BLaER1 (cell line): ENCODE measurements at regions not wholly inside any gene's neighbourhood (a gene's known extent, or its start where the extent isn't known, plus 50 kb on each side); places are given as distances from the start of the nearest gene placed in this dataset.

ENCODE experiments used
- H3K27ac ChIP-seq: shearing (Covaris generic); formaldehyde crosslinking; 2 replicates; pipeline ENCODE4 v1.8.1; 2022
- H3K27me3 ChIP-seq: shearing (Covaris generic); formaldehyde crosslinking; 2 replicates; pipeline ENCODE4 v1.8.1; 2022
- H3K36me3 ChIP-seq: shearing (Covaris generic); formaldehyde crosslinking; 2 replicates; pipeline ENCODE4 v1.8.1; 2022
- H3K4me1 ChIP-seq: shearing (Covaris generic); formaldehyde crosslinking; 2 replicates; pipeline ENCODE4 v1.8.1; 2022
- H3K4me2 ChIP-seq: shearing (Covaris generic); formaldehyde crosslinking; 2 replicates; pipeline ENCODE4 v1.8.1; 2022
- H3K4me3 ChIP-seq: shearing (Covaris generic); formaldehyde crosslinking; 2 replicates; pipeline ENCODE4 v1.8.1; 2022
- H3K9ac ChIP-seq: shearing (Covaris generic); formaldehyde crosslinking; 2 replicates; pipeline ENCODE4 v1.8.1; 2022
- H3K9me3 ChIP-seq: shearing (Covaris generic); formaldehyde crosslinking; 2 replicates; pipeline ENCODE4 v1.8.1; 2022
- H4K20me1 ChIP-seq: shearing (Covaris generic); formaldehyde crosslinking; 2 replicates; pipeline ENCODE4 v1.8.1; 2022
- Cebpa-rat ChIP-seq: shearing (Covaris generic); IDR thresholded peaks from 2 replicates; pipeline ENCODE4 v1.8.1; 2022

- Histone ChIP-seq H3K27ac (no peak overlapping the region), H3K4me3 (no peak overlapping the region), H3K4me2 (no peak overlapping the region), H3K27me3 (no peaks in the 10 kb centered on the region), H3K9me3 (peaks cover 15% of the 10 kb centered on the region), H4K20me1 (no peaks in the 10 kb centered on the region), H3K36me3 (no peaks in the 10 kb centered on the region), H3K9ac (no peak overlapping the region), H3K4me1 (no peaks in the 10 kb centered on the region)
- no peak for TF ChIP-seq Cebpa-rat
Measured at GRCh38 chr14:56379956-56380355, 199.6 kb upstream of the TMEM260 start.

DNA sequence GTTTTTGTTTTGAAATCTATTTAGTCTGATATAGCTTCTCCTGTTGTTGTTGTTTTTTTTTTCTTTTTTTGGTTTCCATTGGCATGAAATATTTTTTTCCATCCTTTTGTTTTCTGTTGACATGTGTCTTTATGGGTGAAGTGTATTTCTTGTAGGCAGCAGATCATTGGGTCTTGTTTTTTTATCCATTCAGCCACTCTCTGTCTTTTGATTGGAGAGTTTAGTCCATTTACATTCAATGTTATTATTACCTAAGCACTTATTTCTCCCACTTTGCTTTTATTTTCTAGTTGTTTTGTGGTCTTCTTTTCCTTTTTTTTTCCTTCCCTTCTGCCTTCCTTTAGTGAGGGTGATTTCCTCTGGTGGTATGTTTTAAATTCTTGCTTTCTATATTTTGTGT is 193.6 kb upstream of the TMEM260 start:
- no peak for TF ChIP-seq Cebpa-rat
- H3K9ac ChIP-seq, result no peak overlapping the region
- no peak overlapping the region for H3K4me2 ChIP-seq
- no peaks in the 10 kb centered on the region for H4K20me1 ChIP-seq
- H3K27me3 ChIP-seq, result no peaks in the 10 kb centered on the region
- H3K36me3 ChIP-seq, result no peaks in the 10 kb centered on the region
- no peaks in the 10 kb centered on the region for H3K4me1 ChIP-seq
- peaks cover 36% of the 10 kb centered on the region for H3K9me3 ChIP-seq
- no peak overlapping the region for H3K4me3 ChIP-seq
- no peak overlapping the region for H3K27ac ChIP-seq

DNA sequence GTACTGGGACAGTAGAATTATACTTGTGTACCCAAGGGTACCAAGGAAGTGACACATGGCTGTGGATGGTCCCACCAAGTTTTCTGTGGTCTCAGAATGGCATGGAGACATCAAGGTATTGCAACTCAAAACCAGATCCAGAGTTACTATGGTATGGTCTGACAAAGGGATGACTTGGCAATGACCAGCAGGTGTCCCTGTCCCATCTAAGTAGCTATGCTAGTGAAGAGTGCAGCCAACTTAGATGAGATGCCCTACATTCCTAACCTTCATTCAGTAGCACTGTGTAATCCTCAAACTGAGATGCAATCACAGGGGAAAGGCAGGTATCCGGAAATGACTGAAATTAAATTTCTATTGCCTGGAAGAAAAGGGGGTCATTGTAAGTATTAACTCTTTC is 188.7 kb upstream of the TMEM260 start:
- no peaks in the 10 kb centered on the region for H3K4me1 ChIP-seq

DNA sequence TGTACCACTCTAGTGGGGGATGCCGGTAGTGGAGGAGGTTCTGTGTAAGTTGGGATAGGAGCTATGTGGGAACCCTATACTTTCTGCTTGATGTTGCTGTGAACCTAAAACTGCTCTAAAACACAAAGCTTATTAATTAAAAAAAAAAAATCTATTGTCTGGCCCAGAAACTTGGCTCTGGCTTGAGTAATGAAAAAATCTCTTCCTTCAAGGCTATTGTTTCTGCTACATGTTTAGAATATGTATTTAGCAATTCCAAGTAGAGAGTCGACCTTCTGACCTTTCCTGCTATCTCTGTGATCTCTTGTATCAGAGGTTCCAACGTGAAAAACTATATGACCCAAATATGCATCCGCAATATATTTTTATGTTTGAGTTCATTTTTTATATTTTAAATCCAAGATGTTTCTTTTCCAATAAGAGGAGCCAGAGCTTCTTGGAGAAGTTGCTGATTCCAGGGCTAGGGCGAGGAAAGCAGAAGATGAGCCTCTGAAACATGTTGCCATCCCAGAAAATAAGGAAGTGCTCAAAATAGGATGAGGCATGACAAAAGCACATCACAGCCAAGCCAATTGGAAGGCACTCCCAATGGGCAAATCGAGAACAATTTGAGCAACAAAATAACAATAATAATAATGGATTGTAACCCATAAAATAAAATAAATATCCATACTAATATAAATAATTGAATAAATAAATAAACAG is 184.6 kb upstream of the TMEM260 start:
- H3K4me1 ChIP-seq, result no peaks in the 10 kb centered on the region
- no peaks in the 10 kb centered on the region for H3K27me3 ChIP-seq
- H3K4me2 ChIP-seq, result no peak overlapping the region
- no peaks in the 10 kb centered on the region for H3K36me3 ChIP-seq
- H3K9ac ChIP-seq, result no peak overlapping the region
- no peaks in the 10 kb centered on the region for H4K20me1 ChIP-seq
- no peaks in the 10 kb centered on the region; the same call in 1 of the 2 replicates for H3K9me3 ChIP-seq
- no peak for TF ChIP-seq Cebpa-rat
- H3K27ac ChIP-seq, result no peak overlapping the region
- H3K4me3 ChIP-seq, result no peak overlapping the region

More for the DNA sequence above, 188.7 kb upstream of the TMEM260 start:
- Histone ChIP-seq H3K4me2 (no peak overlapping the region), H3K9me3 (peaks cover 17% of the 10 kb centered on the region; the same call in 1 of the 2 replicates), H3K4me3 (no peak overlapping the region), H4K20me1 (no peaks in the 10 kb centered on the region), H3K27me3 (no peaks in the 10 kb centered on the region), H3K36me3 (no peaks in the 10 kb centered on the region), H3K27ac (no peak overlapping the region), H3K9ac (no peak overlapping the region)
- TF ChIP-seq Cebpa-rat, result no peak

- TF ChIP-seq Cebpa-rat, result no peak
- H4K20me1 ChIP-seq, result no peaks in the 10 kb centered on the region
- no peaks in the 10 kb centered on the region; the same call in 1 of the 2 replicates for H3K36me3 ChIP-seq
- H3K4me2 ChIP-seq, result no peak overlapping the region
- peaks cover 24% of the 10 kb centered on the region for H3K9me3 ChIP-seq
- no peak overlapping the region for H3K4me3 ChIP-seq
- H3K4me1 ChIP-seq, result no peaks in the 10 kb centered on the region; the same call in 1 of the 2 replicates
- no peaks in the 10 kb centered on the region for H3K27me3 ChIP-seq
- H3K27ac ChIP-seq, result no peak overlapping the region
- no peak overlapping the region for H3K9ac ChIP-seq
Measured at GRCh38 chr14:56400109-56400825, 179.3 kb upstream of the TMEM260 start.

- no peak for TF ChIP-seq Cebpa-rat
- peak overlapping the region; percentile 34; the same call in 1 of the 2 replicates for H3K4me3 ChIP-seq
- H3K4me1 ChIP-seq, result peaks cover 64% of the 10 kb centered on the region
- H3K27ac ChIP-seq, result peak overlapping the region; percentile 53; the same call in 1 of the 2 replicates
- H3K27me3 ChIP-seq, result no peaks in the 10 kb centered on the region
- peak overlapping the region; percentile 86 for H3K4me2 ChIP-seq
- H4K20me1 ChIP-seq, result no peaks in the 10 kb centered on the region
- H3K9me3 ChIP-seq, result peaks cover 53% of the 10 kb centered on the region
- H3K9ac ChIP-seq, result peak overlapping the region; percentile 51; the same call in 1 of the 2 replicates
- no peaks in the 10 kb centered on the region for H3K36me3 ChIP-seq
Measured at GRCh38 chr14:56412468-56413434, 166.8 kb upstream of the TMEM260 start.

- no peaks in the 10 kb centered on the region for H4K20me1 ChIP-seq
- H3K9ac ChIP-seq, result no peak overlapping the region; the same call in 1 of the 2 replicates
- H3K4me3 ChIP-seq, result no peak overlapping the region
- no peak for TF ChIP-seq Cebpa-rat
- peak overlapping the region; percentile 86 for H3K4me2 ChIP-seq
- peaks cover 72% of the 10 kb centered on the region for H3K4me1 ChIP-seq
- peaks cover 43% of the 10 kb centered on the region for H3K9me3 ChIP-seq
- H3K27me3 ChIP-seq, result no peaks in the 10 kb centered on the region
- peak overlapping the region; percentile 53; the same call in 1 of the 2 replicates for H3K27ac ChIP-seq
- no peaks in the 10 kb centered on the region for H3K36me3 ChIP-seq
Measured at GRCh38 chr14:56413721-56414120, 165.9 kb upstream of the TMEM260 start.

- H3K9ac ChIP-seq, result no peak overlapping the region; the same call in 1 of the 2 replicates
- H4K20me1 ChIP-seq, result no peaks in the 10 kb centered on the region
- H3K9me3 ChIP-seq, result peaks cover 38% of the 10 kb centered on the region
- H3K4me1 ChIP-seq, result peaks cover 74% of the 10 kb centered on the region
- no peak for TF ChIP-seq Cebpa-rat
- H3K4me2 ChIP-seq, result peak overlapping the region; percentile 86
- 0 out of 2 replicates have a peak overlapping the region, but pooled peaks have one; percentile 2 for H3K4me3 ChIP-seq
- no peaks in the 10 kb centered on the region for H3K27me3 ChIP-seq
- no peaks in the 10 kb centered on the region for H3K36me3 ChIP-seq
- H3K27ac ChIP-seq, result no peak overlapping the region
Measured at GRCh38 chr14:56414236-56414635, 165.4 kb upstream of the TMEM260 start.

DNA sequence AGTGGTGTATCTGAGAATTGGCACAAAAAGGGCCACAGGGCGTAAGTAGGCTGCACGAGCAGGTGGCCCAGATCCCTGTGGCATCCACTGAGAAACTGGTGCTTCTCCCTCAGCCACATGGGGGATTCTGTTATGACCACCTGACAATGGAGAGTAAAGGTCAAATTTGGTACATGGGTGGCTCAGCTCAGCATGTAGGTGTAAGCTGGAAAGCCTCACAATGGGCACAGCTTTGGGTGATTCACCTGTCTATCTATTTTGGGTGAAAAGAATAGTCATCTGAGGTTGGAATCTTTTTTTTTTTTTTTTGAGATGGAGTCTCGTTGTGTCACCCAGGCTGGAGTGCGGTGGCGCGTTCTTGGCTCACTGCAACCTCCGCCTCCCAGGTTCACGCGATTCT is 163.4 kb upstream of the TMEM260 start:
- Histone ChIP-seq H3K27me3 (no peaks in the 10 kb centered on the region), H3K4me1 (peaks cover 68% of the 10 kb centered on the region), H3K4me3 (no peak overlapping the region), H3K9ac (no peak overlapping the region), H3K36me3 (no peaks in the 10 kb centered on the region), H3K27ac (no peak overlapping the region), H3K9me3 (peaks cover 20% of the 10 kb centered on the region), H4K20me1 (no peaks in the 10 kb centered on the region), H3K4me2 (no peak overlapping the region)
- no peak for TF ChIP-seq Cebpa-rat
